Erythroblast (primary cell): ENCODE measurements at regions not wholly inside any gene's neighbourhood (a gene's known extent, or its start where the extent isn't known, plus 50 kb on each side); places are given as distances from the start of the nearest gene placed in this dataset.

Experiments
- GATA1 ChIP-seq: IDR thresholded peaks from 2 replicates; pipeline ENCODE4 v1.6.1; 2011; ENCODE audit warnings: low read depth, mild to moderate bottlenecking, control low read depth, low read length, moderate library complexity
- POLR2A ChIP-seq: IDR thresholded peaks from 2 replicates; pipeline ENCODE4 v1.6.1; 2011; ENCODE audit warnings: mild to moderate bottlenecking, low read length

- TF ChIP-seq POLR2A: no peak
- TF ChIP-seq GATA1: no peak
Observed at GRCh38 chr13:75993823-75994222, 357.7 kb downstream of the LMO7 start.
